H1 (cell line): ENCODE measurements at regions not wholly inside any gene's neighbourhood (a gene's known extent, or its start where the extent isn't known, plus 50 kb on each side); places are given as distances from the start of the nearest gene placed in this dataset.

ENCODE experiments used
- CTCF ChIA-PET: fragments of 300-600 bp; sonication (Branson Sonifier 250); formaldehyde crosslinking; loops from one replicate; lab custom pipeline; 2021; ENCODE audit not compliant: partially characterized antibody; lab: Charles Lee
- POLR2A ChIA-PET: fragments of 300-600 bp; sonication (Branson Sonifier 250); formaldehyde crosslinking; loops from one replicate; lab custom pipeline; 2021; ENCODE audit warnings: inconsistent platforms; ENCODE audit not compliant: partially characterized antibody; lab: Charles Lee
- DNase-seq, 2 experiments: peaks; one replicate each; pipeline versions ENCODE4 v3.0.0 to v3.0.0-alpha.2; 2010 to 2022; ENCODE audit warnings: low spot score in 2 of 2, low read depth in 1 of 2, mixed read lengths in 1 of 2
- FAIRE-seq: peaks from 2 replicates; lab custom pipeline; 2011; peaks lifted over from hg19 to GRCh38; lab: Jason Lieb, UNC
- H2AFZ ChIP-seq: 2 replicates; pipeline ENCODE4 v1.8.1; 2012; ENCODE audit warnings: low read length, inconsistent platforms
- H2AK5ac ChIP-seq: 2 replicates; pipeline ENCODE4 v1.6.1; 2013; ENCODE audit warnings: low read depth, low read length
- H2BK120ac ChIP-seq: replicated peaks from 2 replicates; pipeline ENCODE3; 2013; ENCODE audit warnings: low read depth, low read length, inconsistent platforms
- H2BK12ac ChIP-seq: 2 replicates; pipeline ENCODE4 v1.6.1; 2013; ENCODE audit warnings: low read depth, low read length
- H2BK15ac ChIP-seq: 2 replicates; pipeline ENCODE4 v1.6.1; 2013; ENCODE audit warnings: low read length
- H2BK20ac ChIP-seq: 2 replicates; pipeline ENCODE4 v1.6.1; 2013; ENCODE audit warnings: low read length
- H2BK5ac ChIP-seq: 2 replicates; pipeline ENCODE4 v1.6.1; 2013; ENCODE audit warnings: low read depth, low read length
- H3K14ac ChIP-seq: 2 replicates; pipeline ENCODE4 v1.6.1; 2013; ENCODE audit warnings: inconsistent platforms; ENCODE audit not compliant: insufficient read length
- H3K18ac ChIP-seq: 2 replicates; pipeline ENCODE4 v1.6.1; 2013; ENCODE audit warnings: low read length; ENCODE audit errors: extremely low read depth
- H3K23ac ChIP-seq: 2 replicates; pipeline ENCODE4 v1.6.1; 2013; ENCODE audit warnings: inconsistent platforms; ENCODE audit not compliant: insufficient read length
- H3K23me2 ChIP-seq: 2 replicates; pipeline ENCODE4 v1.6.1; 2013; ENCODE audit warnings: low read depth, low read length
- H3K27ac ChIP-seq: 2 replicates; pipeline ENCODE4 v1.6.1; 2011; ENCODE audit warnings: low read depth, low read length, inconsistent platforms
- H3K27me3 ChIP-seq, 4 experiments: replicated peaks in 1 of 4; 1 replicate in 1 of 4; 2 replicates in 3 of 4; pipeline versions ENCODE4 v1.6.1 to v1.8.1; 2011 to 2013; ENCODE audit warnings: low read length in 3 of 4, mild to moderate bottlenecking in 3 of 4, inconsistent platforms in 2 of 4, mixed read lengths in 2 of 4, moderate library complexity in 1 of 4; ENCODE audit not compliant: control insufficient read depth in 3 of 4, insufficient read depth in 3 of 4; ENCODE audit errors: extremely low read depth in 1 of 4
- H3K36me3 ChIP-seq, 4 experiments: 2 replicates each; pipeline versions ENCODE4 v1.6.1 to v1.8.1; 2011 to 2013; ENCODE audit warnings: mild to moderate bottlenecking in 4 of 4, low read length in 3 of 4, moderate library complexity in 2 of 4, control low read depth in 1 of 4, inconsistent platforms in 1 of 4; ENCODE audit not compliant: insufficient read depth in 4 of 4, control insufficient read depth in 2 of 4
- H3K4ac ChIP-seq: replicated peaks from 2 replicates; pipeline ENCODE3; 2013; ENCODE audit warnings: low read length, low read depth, mixed read lengths, inconsistent platforms; ENCODE audit not compliant: insufficient read length
- H3K4me1 ChIP-seq, 4 experiments: replicated peaks in 1 of 4; 1 replicate in 1 of 4; 2 replicates in 3 of 4; pipeline versions ENCODE4 v1.6.1 to v1.8.1; 2011 to 2013; ENCODE audit warnings: low read length in 3 of 4, inconsistent platforms in 2 of 4, mixed read lengths in 1 of 4; ENCODE audit not compliant: insufficient read depth in 4 of 4, control insufficient read depth in 3 of 4
- H3K4me2 ChIP-seq, 2 experiments: 2 replicates each; pipeline versions ENCODE4 v1.6.1 to v1.8.1; 2011 to 2013; ENCODE audit warnings: low read depth in 2 of 2, low read length in 2 of 2, control low read depth in 1 of 2, inconsistent platforms in 1 of 2, mild to moderate bottlenecking in 1 of 2; ENCODE audit not compliant: insufficient read depth in 1 of 2
- H3K4me3 ChIP-seq, 4 experiments: fragments of 200-600, 300-600 bp in 1 of 4; sonication (generic), shearing (Covaris generic), sonication (Bioruptor Twin) in 1 of 4; 2 replicates each; pipeline versions ENCODE4 v1.5.1 to v1.8.1; 2011 to 2016; ENCODE audit warnings: low read length in 4 of 4, low read depth in 3 of 4, control low read depth in 2 of 4, inconsistent platforms in 2 of 4, mild to moderate bottlenecking in 2 of 4, mixed read lengths in 1 of 4, moderate library complexity in 1 of 4; ENCODE audit not compliant: insufficient read depth in 2 of 4; ENCODE audit errors: extremely low read depth in 1 of 4
- H3K56ac ChIP-seq: replicated peaks from 2 replicates; pipeline ENCODE3; 2013; ENCODE audit warnings: low read depth, mild to moderate bottlenecking, mixed read lengths, low read length, inconsistent platforms; ENCODE audit not compliant: insufficient read length
- H3K79me1 ChIP-seq: 2 replicates; pipeline ENCODE4 v1.6.1; 2013; ENCODE audit warnings: low read depth, low read length, control low read depth
- H3K79me2 ChIP-seq, 2 experiments: 2 replicates each; pipeline versions ENCODE4 v1.6.1 to v1.8.1; 2012 to 2013; ENCODE audit warnings: low read length in 2 of 2, mild to moderate bottlenecking in 2 of 2, inconsistent platforms in 1 of 2; ENCODE audit not compliant: insufficient read depth in 2 of 2, control insufficient read depth in 1 of 2
- H3K9ac ChIP-seq, 4 experiments: replicated peaks in 1 of 4; 1 replicate in 1 of 4; 2 replicates in 3 of 4; pipeline versions ENCODE4 v1.6.1 to v1.8.1; 2011 to 2013; ENCODE audit warnings: low read depth in 3 of 4, low read length in 3 of 4, control low read depth in 2 of 4, mild to moderate bottlenecking in 2 of 4, moderate library complexity in 2 of 4, inconsistent platforms in 1 of 4; ENCODE audit errors: extremely low read depth in 1 of 4
- H3K9me3 ChIP-seq, 2 experiments: 2 replicates each; pipeline versions ENCODE4 v1.6.1 to v1.8.1; 2012 to 2013; ENCODE audit warnings: mild to moderate bottlenecking in 2 of 2, moderate library complexity in 2 of 2, control low read depth in 1 of 2, inconsistent platforms in 1 of 2, low read depth in 1 of 2, low read length in 1 of 2, mixed read lengths in 1 of 2; ENCODE audit not compliant: insufficient read depth in 2 of 2
- H4K20me1 ChIP-seq, 2 experiments: replicated peaks in 1 of 2; 2 replicates each; pipeline versions ENCODE3 to v1.8.1; 2011 to 2013; ENCODE audit warnings: inconsistent platforms in 2 of 2, low read length in 2 of 2, mild to moderate bottlenecking in 1 of 2; ENCODE audit not compliant: insufficient read depth in 2 of 2, control insufficient read depth in 1 of 2
- H4K5ac ChIP-seq: 2 replicates; pipeline ENCODE4 v1.6.1; 2013; ENCODE audit warnings: low read length, low read depth, mixed read lengths, inconsistent platforms; ENCODE audit not compliant: insufficient read length
- H4K8ac ChIP-seq: 2 replicates; pipeline ENCODE4 v1.8.0; 2013; ENCODE audit warnings: mild to moderate bottlenecking, moderate library complexity, low read length, inconsistent platforms; ENCODE audit not compliant: insufficient read depth; ENCODE audit errors: extremely low read depth
- H4K91ac ChIP-seq: replicated peaks from 2 replicates; pipeline ENCODE3; 2013; ENCODE audit warnings: low read length, mixed read lengths, inconsistent platforms; ENCODE audit not compliant: insufficient read length
- ATF3 ChIP-seq: IDR thresholded peaks from 2 replicates; pipeline ENCODE4 v1.6.1; 2011; ENCODE audit warnings: low read depth, mild to moderate bottlenecking, low read length; ENCODE audit not compliant: insufficient read depth
- BACH1 ChIP-seq: IDR thresholded peaks from 2 replicates; pipeline ENCODE4 v1.6.1; 2012; ENCODE audit warnings: low read length, improper control_type of control experiment
- CEBPB ChIP-seq: IDR thresholded peaks from 2 replicates; pipeline ENCODE4 v1.6.1; 2012; ENCODE audit warnings: low read depth, low read length
- CHD1 ChIP-seq: IDR thresholded peaks from 2 replicates; pipeline ENCODE4 v1.6.1; 2012; ENCODE audit warnings: low read depth, low read length, improper control_type of control experiment
- FOSL1 ChIP-seq: IDR thresholded peaks from 2 replicates; pipeline ENCODE4 v1.6.1; 2011; ENCODE audit warnings: mild to moderate bottlenecking, low read depth, low read length, moderate library complexity; ENCODE audit not compliant: insufficient read depth
- HDAC2 ChIP-seq, 2 experiments: fragments of 300-600 bp in 1 of 2; sonication (generic) in 1 of 2; IDR thresholded peaks; 2 replicates each; pipeline ENCODE4 v1.6.1; 2011 to 2012; ENCODE audit warnings: low read depth in 2 of 2, low read length in 2 of 2, mild to moderate bottlenecking in 2 of 2, moderate library complexity in 2 of 2, borderline replicate concordance in 1 of 2, inconsistent platforms in 1 of 2
- HDAC6 ChIP-seq: IDR thresholded peaks from one replicate; pipeline ENCODE4 v1.7.1; 2012; ENCODE audit warnings: low read depth, mild to moderate bottlenecking, inconsistent platforms, low read length, moderate library complexity
- JUND ChIP-seq: IDR thresholded peaks from 2 replicates; pipeline ENCODE4 v1.6.1; 2011; ENCODE audit warnings: mild to moderate bottlenecking, improper control_type of control experiment, low read length
- KDM1A ChIP-seq: fragments of 200-600, 300-600 bp; sonication (generic); IDR thresholded peaks from 2 replicates; pipeline ENCODE4 v1.7.1; 2016; ENCODE audit warnings: mild to moderate bottlenecking, low read length, borderline replicate concordance
- NANOG ChIP-seq: IDR thresholded peaks from 2 replicates; pipeline ENCODE4 v1.6.1; 2011; ENCODE audit warnings: low read length, low read depth, mild to moderate bottlenecking, inconsistent platforms; ENCODE audit not compliant: insufficient read depth, poor library complexity, severe bottlenecking
- NRF1 ChIP-seq: IDR thresholded peaks from 2 replicates; pipeline ENCODE4 v1.6.1; 2011; ENCODE audit warnings: mild to moderate bottlenecking, low read depth, low read length, improper control_type of control experiment
- POLR2A ChIP-seq, 2 experiments: IDR thresholded peaks; 1 replicate in 1 of 2; 2 replicates in 1 of 2; pipeline ENCODE4 v1.6.1; 2011; ENCODE audit warnings: low read depth in 2 of 2, low read length in 2 of 2, mild to moderate bottlenecking in 2 of 2; ENCODE audit errors: control extremely low read depth in 1 of 2
- SRF ChIP-seq: IDR thresholded peaks from 2 replicates; pipeline ENCODE4 v1.6.1; 2011; ENCODE audit warnings: mild to moderate bottlenecking, low read depth, low read length, moderate library complexity
- WGBS, 2 experiments: shearing (Covaris generic) in 1 of 2; methylation state at CpG; one replicate each; pipeline versions ENCODE4 v1.1.6 to v1.1.7; 2013 to 2015; ENCODE audit warnings: low lambda C conversion rate in 2 of 2, mixed read lengths in 2 of 2, inconsistent platforms in 1 of 2, low coverage in 1 of 2, missing lambda C conversion rate in 1 of 2; ENCODE audit not compliant: insufficient replicate concordance in 2 of 2, insufficient coverage in 1 of 2, insufficient read length in 1 of 2; ENCODE audit errors: extremely low coverage in 1 of 2, missing lambda C conversion rate in 1 of 2; 5-methylcytosine and 5-hydroxymethylcytosine counted together

DNA sequence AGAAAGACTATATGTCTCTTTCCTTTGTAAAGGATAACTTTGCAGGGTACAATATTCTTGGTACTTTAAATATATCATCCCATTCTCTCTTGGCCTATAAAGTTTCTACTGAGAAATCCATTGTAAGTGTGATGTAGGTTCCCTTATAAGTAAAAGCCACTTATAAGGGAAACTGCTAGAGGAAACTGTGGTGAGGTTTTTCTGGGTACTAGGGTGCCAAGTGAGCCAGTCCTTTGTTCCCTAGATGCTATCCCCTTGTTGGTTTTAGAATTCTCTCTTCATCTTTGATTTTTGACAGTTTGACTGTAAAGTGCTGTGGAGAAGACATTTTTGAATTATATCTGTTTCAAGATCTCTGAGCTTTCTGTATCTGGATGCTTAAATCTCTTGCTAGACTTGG lies 108.9 kb upstream of the NEK7 start (continued):
- TF ChIP-seq NRF1: no peak

DNA sequence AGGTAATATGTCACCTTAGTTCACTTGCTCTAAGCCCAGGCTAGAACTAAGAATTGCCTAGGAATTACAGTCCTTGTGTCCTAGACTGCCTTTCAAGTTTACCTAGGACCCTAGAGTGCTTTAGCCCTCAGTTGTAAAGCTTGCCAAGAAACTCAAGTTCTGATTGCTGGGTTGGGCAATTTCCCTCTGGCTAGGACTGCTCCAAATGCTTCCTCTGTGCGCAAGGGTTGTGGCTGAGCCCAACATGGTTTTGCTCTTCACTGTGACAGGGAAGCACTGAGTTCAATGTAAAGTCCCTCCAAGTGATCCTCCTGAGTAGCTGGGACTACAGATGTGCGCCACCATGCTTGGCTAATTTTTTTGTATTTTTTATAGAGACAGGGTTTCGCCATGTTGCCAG lies 102.3 kb upstream of the NEK7 start:
- no peak overlapping the region for H4K91ac ChIP-seq
- H3K79me2 ChIP-seq: no peaks in the 10 kb centered on the region
- H2BK20ac ChIP-seq: no peak overlapping the region
- no peaks in the 10 kb centered on the region for H3K4me1 ChIP-seq
- ChIA-PET CTCF (interaction anchor here (1.0 to 2.1 kb wide), 5 partner anchors 11 to 632 kb away, joined by 3 to 5 read pairs (median 3); no protein-coding TSS in a partner anchor), POLR2A (no interaction called here)
- H4K20me1 ChIP-seq: no peaks in the 10 kb centered on the region
- no peak overlapping the region for H2AK5ac ChIP-seq
- no peak overlapping the region for H2BK5ac ChIP-seq
- no peak overlapping the region for H3K23ac ChIP-seq
- no peaks in the 10 kb centered on the region for H3K79me1 ChIP-seq
- no peak overlapping the region for H2BK12ac ChIP-seq
- H3K18ac ChIP-seq: no peak overlapping the region
- H3K4me3 ChIP-seq: no peak overlapping the region
- H2BK15ac ChIP-seq: no peak overlapping the region
- H3K23me2 ChIP-seq: no peaks in the 10 kb centered on the region
- H4K8ac ChIP-seq: no peak overlapping the region
- H3K14ac ChIP-seq: no peak overlapping the region
- H3K9ac ChIP-seq: no peak overlapping the region
- DNase-seq (no peak), FAIRE-seq (no peak)
- H3K27ac ChIP-seq: no peak overlapping the region
- no peak overlapping the region for H2AFZ ChIP-seq
- H3K56ac ChIP-seq: no peak overlapping the region
- H4K5ac ChIP-seq: no peak overlapping the region
- no peak overlapping the region for H3K4ac ChIP-seq
- no peaks in the 10 kb centered on the region for H3K9me3 ChIP-seq
- no peaks in the 10 kb centered on the region for H3K27me3 ChIP-seq
- WGBS, 2 experiments: 89% methylated on average over 3 of the region's 3 CpGs; no CpG with 5 or more reads in 1 of the 2 experiments
- H3K4me2 ChIP-seq: no peak overlapping the region
- H3K36me3 ChIP-seq: no peaks in the 10 kb centered on the region
- H2BK120ac ChIP-seq: no peak overlapping the region
- TF ChIP-seq NANOG: no peak
- TF ChIP-seq CHD1: no peak
- no peak for TF ChIP-seq JUND
- no peak for TF ChIP-seq CEBPB
- no peak for TF ChIP-seq POLR2A (IDR thresholded peaks at IDR 0.05; ENCODE audit: control extremely low read depth in 1 of 2, low read depth in 2 of 2, low read length in 2 of 2)
- TF ChIP-seq BACH1: no peak
- no peak for TF ChIP-seq ATF3
- no peak for TF ChIP-seq KDM1A
- no peak for TF ChIP-seq HDAC2 (IDR thresholded peaks at IDR 0.05; ENCODE audit: borderline replicate concordance in 1 of 2, low read depth in 2 of 2, low read length in 2 of 2)
- TF ChIP-seq HDAC6: no peak
- no peak for TF ChIP-seq FOSL1
- TF ChIP-seq SRF: no peak
